Pancreas (tissue), 10 donors: ENCODE measurements at regions not wholly inside any gene's neighbourhood (a gene's known extent, or its start where the extent isn't known, plus 50 kb on each side); places are given as distances from the start of the nearest gene placed in this dataset.

ENCODE experiments used
- ATAC-seq, 4 donors: fragments of 200-7000 bp; cut with Tn5 transposase; one replicate each; pipeline versions ENCODE4 v1.8.0 to v1.9.1; 2020; ENCODE audit warnings: mild to moderate bottlenecking in 4 of 4, moderate library complexity in 4 of 4
- DNase-seq, 6 donors: peaks; one replicate each; pipeline ENCODE4 v3.0.0-alpha.2; 2020
- FAIRE-seq: peaks from 2 replicates; lab custom pipeline; 2012; peaks lifted over from hg19 to GRCh38; lab: Jason Lieb, UNC
- H3K27ac ChIP-seq, 4 donors: fragments of 200-600 bp; sonication (generic); 1 replicate in 3 of 4; 2 replicates in 1 of 4; pipeline versions ENCODE4 v1.5.0 to v1.8.0; 2020
- H3K27me3 ChIP-seq, 4 donors: fragments of 200-600 bp; one replicate each; pipeline ENCODE4 v1.8.0; 2021
- H3K36me3 ChIP-seq, 3 donors: fragments of 200-600 bp; sonication (generic) in 1 of 3; one replicate each; pipeline versions ENCODE4 v1.5.0 to v1.8.0; 2020 to 2021
- H3K4me1 ChIP-seq, 3 donors: fragments of 200-600 bp; one replicate each; pipeline ENCODE4 v1.8.0; 2021
- H3K4me3 ChIP-seq, 4 donors: fragments of 200-600 bp; sonication (generic) in 2 of 4; one replicate each; pipeline versions ENCODE4 v1.5.0 to v1.8.0; 2020 to 2021
- H3K9me3 ChIP-seq, 4 donors: fragments of 200-600 bp; one replicate each; pipeline ENCODE4 v1.8.0; 2021
- CTCF ChIP-seq, 4 donors: fragments of 200-600 bp; sonication (generic) in 3 of 4; IDR thresholded peaks; one replicate each; pipeline versions ENCODE4 v1.5.0 to v1.8.0; 2021; ENCODE audit warnings: antibody characterized with exemption in 4 of 4
- WGBS, 2 donors: extraction: QIAGEN DNeasy Blood & Tissue Kit; methylation state at CpG; one replicate each; pipeline ENCODE4 v1.1.7; 2013; 5-methylcytosine and 5-hydroxymethylcytosine counted together
- intact Hi-C, 3 donors: fragments of 100-400 bp; cut with DNase I; formaldehyde crosslinking; loops; one replicate each; pipeline versions ENCODE4 v1.11.1 to v1.14.2; 2022
- donor health status: healthy with polysubstance abuse.
- donor health status: DM: no; HTN: no; CAD: no; lungs with moderate emphysema.
- donor health status: DM: no; HTN: no; CAD: no.
- donor health status: control.
- donor health status: control.
- donor health status: Bipolar disorder and iron deficiency.
- donor health status: DM: yes; HTN: yes; CAD: no.
- donor health status: DM: no; HTN: no; CAD: no.
- donor health status: DM: no; HTN: no; CAD: no.
- donor health status: DM: yes; HTN: yes; CAD: no.

GRCh38 chr2:146004462-146004861 lies 1484.5 kb upstream of the ZEB2 start:
- Histone ChIP-seq H3K9me3 (no peaks in the 10 kb centered on the region), H3K4me3 (no peak overlapping the region), H3K36me3 (no peaks in the 10 kb centered on the region), H3K27ac (no peak overlapping the region), H3K27me3 (no peaks in the 10 kb centered on the region), H3K4me1 (no peaks in the 10 kb centered on the region)
- TF ChIP-seq CTCF (IDR thresholded peaks at IDR 0.05) = no peak
- intact Hi-C loops = no loop called here
- FAIRE-seq = no peak
- no peak for DNase-seq
- no peak for ATAC-seq

- DNase-seq = no peak
- no peak overlapping the region for H3K27ac ChIP-seq
- intact Hi-C loops = no loop called here
- no peak for FAIRE-seq
- H3K27me3 ChIP-seq = no peaks in the 10 kb centered on the region
- no peaks in the 10 kb centered on the region for H3K4me1 ChIP-seq
- 78 to 86% methylated on average over 4 of the region's 4 CpGs for WGBS, 2 donors
- no peak overlapping the region for H3K4me3 ChIP-seq
- no peaks in the 10 kb centered on the region for H3K9me3 ChIP-seq
- H3K36me3 ChIP-seq = no peaks in the 10 kb centered on the region
- ATAC-seq = no peak
- no peak for TF ChIP-seq CTCF (IDR thresholded peaks at IDR 0.05)
Measured at GRCh38 chr2:146003337-146003736, 1483.4 kb upstream of the ZEB2 start.

GRCh38 chr2:145994910-145995309 lies 1475.0 kb upstream of the ZEB2 start:
- FAIRE-seq (no peak), ATAC-seq (no peak)

GRCh38 chr2:145992572-145992971 lies 1472.7 kb upstream of the ZEB2 start:
- ATAC-seq (no peak), FAIRE-seq (no peak), DNase-seq (no peak)
- H3K4me1 ChIP-seq = no peaks in the 10 kb centered on the region
- no peak overlapping the region for H3K27ac ChIP-seq
- H3K4me3 ChIP-seq = no peak overlapping the region
- intact Hi-C loops = no loop called here
- no peaks in the 10 kb centered on the region for H3K27me3 ChIP-seq
- TF ChIP-seq CTCF (IDR thresholded peaks at IDR 0.05) = no peak
- no peaks in the 10 kb centered on the region for H3K9me3 ChIP-seq
- 95 to 98% methylated on average over 3 of the region's 3 CpGs for WGBS, 2 donors
- H3K36me3 ChIP-seq = no peaks in the 10 kb centered on the region

More at GRCh38 chr2:145994910-145995309, 1475.0 kb upstream of the ZEB2 start:
- H3K36me3 ChIP-seq = no peaks in the 10 kb centered on the region
- no peak for DNase-seq
- H3K4me1 ChIP-seq = no peaks in the 10 kb centered on the region
- no peak overlapping the region for H3K4me3 ChIP-seq
- H3K9me3 ChIP-seq = no peaks in the 10 kb centered on the region
- intact Hi-C loops = no loop called here
- TF ChIP-seq CTCF (IDR thresholded peaks at IDR 0.05) = no peak
- H3K27me3 ChIP-seq = no peaks in the 10 kb centered on the region
- no peak overlapping the region for H3K27ac ChIP-seq

- Histone ChIP-seq H3K27ac (no peak overlapping the region), H3K4me3 (no peak overlapping the region), H3K36me3 (no peaks in the 10 kb centered on the region), H3K9me3 (no peaks in the 10 kb centered on the region), H3K4me1 (peaks cover 6 to 16% (median 10%) of the 10 kb centered on the region in 3 donors), H3K27me3 (no peaks in the 10 kb centered on the region)
- intact Hi-C loops = no loop called here
- no peak for TF ChIP-seq CTCF (IDR thresholded peaks at IDR 0.05)
- ATAC-seq = no peak
- DNase-seq = no peak
- no peak for FAIRE-seq
- WGBS, 2 donors = 63 to 69% methylated on average over 2 of the region's 2 CpGs
Measured at GRCh38 chr2:145987793-145988192, 1467.9 kb upstream of the ZEB2 start.
